WTC11 (cell line): ENCODE measurements at regions not wholly inside any gene's neighbourhood (a gene's known extent, or its start where the extent isn't known, plus 50 kb on each side); places are given as distances from the start of the nearest gene placed in this dataset.

Source experiments
- CTCF ChIP-seq: fragments of 200-600 bp; IDR thresholded peaks from 2 replicates; pipeline ENCODE4 v1.8.0; 2022; ENCODE audit warnings: antibody characterized with exemption
- TEAD4 ChIP-seq: sonication (generic); formaldehyde crosslinking; IDR thresholded peaks from 2 replicates; pipeline ENCODE4 v1.8.0; 2022; ENCODE audit warnings: mild to moderate bottlenecking, missing genetic modification reagents
- ZNF121 ChIP-seq: sonication (generic); formaldehyde crosslinking; IDR thresholded peaks from 2 replicates; pipeline ENCODE4 v1.8.0; 2023; ENCODE audit warnings: missing genetic modification reagents

- TF ChIP-seq TEAD4 (CRISPR knock-in tag), result no peak
- TF ChIP-seq ZNF121 (CRISPR knock-in tag), result no peak
- TF ChIP-seq CTCF, result no peak
Measured at GRCh38 chr2:126787289-126787688, 111.4 kb upstream of the TEX51 start.
